ENCODE measurements at regions not wholly inside any gene's neighbourhood (a gene's known extent, or its start where the extent isn't known, plus 50 kb on each side); places are given as distances from the start of the nearest gene placed in this dataset.

GRCh38 chr6:140809694-140810101, 1323.0 kb upstream of the GJE1 start:
- TF ChIP-seq, protein P1, sequence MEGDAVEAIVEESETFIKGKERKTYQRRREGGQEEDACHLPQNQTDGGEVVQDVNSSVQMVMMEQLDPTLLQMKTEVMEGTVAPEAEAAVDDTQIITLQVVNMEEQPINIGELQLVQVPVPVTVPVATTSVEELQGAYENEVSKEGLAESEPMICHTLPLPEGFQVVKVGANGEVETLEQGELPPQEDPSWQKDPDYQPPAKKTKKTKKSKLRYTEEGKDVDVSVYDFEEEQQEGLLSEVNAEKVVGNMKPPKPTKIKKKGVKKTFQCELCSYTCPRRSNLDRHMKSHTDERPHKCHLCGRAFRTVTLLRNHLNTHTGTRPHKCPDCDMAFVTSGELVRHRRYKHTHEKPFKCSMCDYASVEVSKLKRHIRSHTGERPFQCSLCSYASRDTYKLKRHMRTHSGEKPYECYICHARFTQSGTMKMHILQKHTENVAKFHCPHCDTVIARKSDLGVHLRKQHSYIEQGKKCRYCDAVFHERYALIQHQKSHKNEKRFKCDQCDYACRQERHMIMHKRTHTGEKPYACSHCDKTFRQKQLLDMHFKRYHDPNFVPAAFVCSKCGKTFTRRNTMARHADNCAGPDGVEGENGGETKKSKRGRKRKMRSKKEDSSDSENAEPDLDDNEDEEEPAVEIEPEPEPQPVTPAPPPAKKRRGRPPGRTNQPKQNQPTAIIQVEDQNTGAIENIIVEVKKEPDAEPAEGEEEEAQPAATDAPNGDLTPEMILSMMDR (conservative IDR thresholded peaks at IDR 0.05; ENCODE audit: low read depth, low read length) = no peak
- TF ChIP-seq EZH2 (IDR thresholded peaks at IDR 0.05; ENCODE audit: borderline replicate concordance, low read depth, low read length, poor library complexity, severe bottlenecking) = no peak

Measured in A673 (cell line).